ENCODE measurements at regions not wholly inside any gene's neighbourhood (a gene's known extent, or its start where the extent isn't known, plus 50 kb on each side); places are given as distances from the start of the nearest gene placed in this dataset.

GRCh38 chr13:34294483-34295129 is 476.7 kb downstream of the RFC3 start:
- Mint-ChIP-seq H3K4me3 (ENCODE audit: unreplicated experiment) (no peak overlapping the region), H3K9me3 (ENCODE audit: unreplicated experiment) (no peaks in the 10 kb centered on the region), H3K27ac (ENCODE audit: low read depth, unreplicated experiment) (no peak overlapping the region), H3K27me3 (ENCODE audit: insufficient read depth, unreplicated experiment) (no peaks in the 10 kb centered on the region), H3K4me1 (ENCODE audit: insufficient read depth, unreplicated experiment) (no peaks in the 10 kb centered on the region), H3K36me3 (ENCODE audit: insufficient read depth, unreplicated experiment) (no peaks in the 10 kb centered on the region)
- DNase-seq (ENCODE audit: unreplicated experiment): no peak
- intact Hi-C loops (cut with micrococcal nuclease): no loop called here
- CTCF ChIA-PET: no interaction called here
- TF ChIP-seq CTCF (IDR thresholded peaks at IDR 0.05; ENCODE audit: unreplicated experiment): no peak
- BruUV-seq (replicated peaks): no TSS peak
- POLR2A ChIA-PET: no interaction called here

GRCh38 chr13:34300559-34300958 is 482.6 kb downstream of the RFC3 start:
- Mint-ChIP-seq H3K27me3 (ENCODE audit: insufficient read depth, unreplicated experiment) (no peaks in the 10 kb centered on the region), H3K4me1 (ENCODE audit: insufficient read depth, unreplicated experiment) (peaks cover 29% of the 10 kb centered on the region), H3K9me3 (ENCODE audit: unreplicated experiment) (peaks cover 7% of the 10 kb centered on the region), H3K4me3 (ENCODE audit: unreplicated experiment) (no peak overlapping the region), H3K36me3 (ENCODE audit: insufficient read depth, unreplicated experiment) (peaks cover 4% of the 10 kb centered on the region), H3K27ac (ENCODE audit: low read depth, unreplicated experiment) (no peak overlapping the region)
- BruUV-seq (replicated peaks): no TSS peak
- ChIA-PET POLR2A (no interaction called here), CTCF (interaction anchor here (0.6 kb wide), 1 partner anchor 856 kb away, joined by 3 read pairs; no protein-coding TSS in a partner anchor)
- TF ChIP-seq CTCF (IDR thresholded peaks at IDR 0.05; ENCODE audit: unreplicated experiment): no peak
- intact Hi-C loops (cut with micrococcal nuclease): no loop called here
- no peak for DNase-seq (ENCODE audit: unreplicated experiment)

GRCh38 chr13:34302596-34302995 is 484.6 kb downstream of the RFC3 start:
- Mint-ChIP-seq H3K27me3 (ENCODE audit: insufficient read depth, unreplicated experiment) (no peaks in the 10 kb centered on the region), H3K27ac (ENCODE audit: low read depth, unreplicated experiment) (peak overlapping the region; percentile 55), H3K4me1 (ENCODE audit: insufficient read depth, unreplicated experiment) (peaks cover 29% of the 10 kb centered on the region), H3K4me3 (ENCODE audit: unreplicated experiment) (no peak overlapping the region), H3K9me3 (ENCODE audit: unreplicated experiment) (peaks cover 7% of the 10 kb centered on the region), H3K36me3 (ENCODE audit: insufficient read depth, unreplicated experiment) (peaks cover 4% of the 10 kb centered on the region)
- ChIA-PET POLR2A (interaction anchor here (0.6 to 2.0 kb wide), 6 partner anchors 12 to 202 kb away, joined by 3 to 8 read pairs (median 3); no protein-coding TSS in a partner anchor), CTCF (interaction anchor here (1.0 to 1.4 kb wide), 2 partner anchors 223 to 864 kb away, joined by 3 read pairs; no protein-coding TSS in a partner anchor)
- TF ChIP-seq CTCF (IDR thresholded peaks at IDR 0.05; ENCODE audit: unreplicated experiment): no peak
- no peak for DNase-seq (ENCODE audit: unreplicated experiment)
- no TSS peak for BruUV-seq (replicated peaks)
- intact Hi-C loops (cut with micrococcal nuclease): no loop called here

GRCh38 chr13:34303346-34303745 is 485.4 kb downstream of the RFC3 start:
- no peaks in the 10 kb centered on the region for H3K27me3 Mint-ChIP-seq (ENCODE audit: insufficient read depth, unreplicated experiment)
- TF ChIP-seq CTCF (IDR thresholded peaks at IDR 0.05; ENCODE audit: unreplicated experiment): no peak
- peaks cover 29% of the 10 kb centered on the region for H3K4me1 Mint-ChIP-seq (ENCODE audit: insufficient read depth, unreplicated experiment)
- BruUV-seq (replicated peaks): no TSS peak
- H3K4me3 Mint-ChIP-seq (ENCODE audit: unreplicated experiment): no peak overlapping the region
- peak; percentile 71 for DNase-seq (ENCODE audit: unreplicated experiment)
- peaks cover 7% of the 10 kb centered on the region for H3K9me3 Mint-ChIP-seq (ENCODE audit: unreplicated experiment)
- peaks cover 4% of the 10 kb centered on the region for H3K36me3 Mint-ChIP-seq (ENCODE audit: insufficient read depth, unreplicated experiment)
- intact Hi-C loops (cut with micrococcal nuclease): no loop called here
- ChIA-PET POLR2A (interaction anchor here (0.7 to 2.0 kb wide), 8 partner anchors 13 to 203 kb away, joined by 3 to 8 read pairs (median 3); no protein-coding TSS in a partner anchor), CTCF (interaction anchor here (0.6 to 1.4 kb wide), 4 partner anchors 224 to 1042 kb away, joined by 3 read pairs; no protein-coding TSS in a partner anchor)
- H3K27ac Mint-ChIP-seq (ENCODE audit: low read depth, unreplicated experiment): peak overlapping the region; percentile 55

All from MCF 10A (cell line).